HG02938 (cell line): ENCODE measurements at regions not wholly inside any gene's neighbourhood (a gene's known extent, or its start where the extent isn't known, plus 50 kb on each side); places are given as distances from the start of the nearest gene placed in this dataset.
"Not testable (repeated sequence)": the region's sequence is repeated elsewhere in the genome, so short reads cannot be mapped to it uniquely, and the experiment has no call there.

Experiments used
- ATAC-seq: cut with Tn5 transposase; IDR thresholded peaks from one replicate; pipeline ENCODE4 v1.9.1; 2021; ENCODE audit warnings: mild to moderate bottlenecking, moderate library complexity; ENCODE audit not compliant: unreplicated experiment

- no peak for ATAC-seq
Observed at GRCh38 chr6:27679964-27680694, 207.2 kb upstream of the ZNF184 start.

- ATAC-seq: no peak
Observed at GRCh38 chr6:27679308-27679963, 206.5 kb upstream of the ZNF184 start.

GRCh38 chr6:27678469-27678868 lies 205.6 kb upstream of the ZNF184 start:
- no peak for ATAC-seq

GRCh38 chr6:27674882-27675281 lies 202.0 kb upstream of the ZNF184 start:
- no peak for ATAC-seq

GRCh38 chr6:27672113-27672799 lies 199.4 kb upstream of the ZNF184 start:
- ATAC-seq: peak; percentile 57

GRCh38 chr6:27669624-27670301 lies 196.9 kb upstream of the ZNF184 start:
- ATAC-seq: no peak

- no peak for ATAC-seq
Observed at GRCh38 chr6:27669295-27669623, 196.4 kb upstream of the ZNF184 start.

GRCh38 chr6:27668442-27669294 lies 195.8 kb upstream of the ZNF184 start:
- no peak for ATAC-seq

GRCh38 chr6:27667657-27668441 lies 194.9 kb upstream of the ZNF184 start:
- ATAC-seq: no peak

GRCh38 chr6:27667016-27667656 lies 194.2 kb upstream of the ZNF184 start:
- no peak for ATAC-seq

- no peak for ATAC-seq
Observed at GRCh38 chr6:27662769-27663168, 189.9 kb upstream of the ZNF184 start.

- ATAC-seq: not testable (repeated sequence)
Observed at GRCh38 chr6:27662212-27662611, 189.3 kb upstream of the ZNF184 start.

GRCh38 chr6:27653143-27653825 lies 180.4 kb upstream of the ZNF184 start:
- not testable (repeated sequence) for ATAC-seq

GRCh38 chr6:27651371-27651732 lies 178.4 kb upstream of the ZNF184 start:
- ATAC-seq: no peak

GRCh38 chr6:27650620-27651370 lies 177.9 kb upstream of the ZNF184 start:
- peak; percentile 56 for ATAC-seq

- ATAC-seq: no peak
Observed at GRCh38 chr6:27644528-27644927, 171.6 kb upstream of the ZNF184 start.

GRCh38 chr6:27642744-27643456 lies 170.0 kb upstream of the ZNF184 start:
- ATAC-seq: no peak
